GM19351 (cell line): ENCODE measurements at regions not wholly inside any gene's neighbourhood (a gene's known extent, or its start where the extent isn't known, plus 50 kb on each side); places are given as distances from the start of the nearest gene placed in this dataset.
A peak's percentile ranks its signal among the peaks of the same experiment; 100 is the strongest.

Experiments
- ATAC-seq: cut with Tn5 transposase; IDR thresholded peaks from one replicate; pipeline ENCODE4 v1.9.1; 2021; ENCODE audit warnings: mild to moderate bottlenecking, moderate library complexity; ENCODE audit not compliant: unreplicated experiment

DNA sequence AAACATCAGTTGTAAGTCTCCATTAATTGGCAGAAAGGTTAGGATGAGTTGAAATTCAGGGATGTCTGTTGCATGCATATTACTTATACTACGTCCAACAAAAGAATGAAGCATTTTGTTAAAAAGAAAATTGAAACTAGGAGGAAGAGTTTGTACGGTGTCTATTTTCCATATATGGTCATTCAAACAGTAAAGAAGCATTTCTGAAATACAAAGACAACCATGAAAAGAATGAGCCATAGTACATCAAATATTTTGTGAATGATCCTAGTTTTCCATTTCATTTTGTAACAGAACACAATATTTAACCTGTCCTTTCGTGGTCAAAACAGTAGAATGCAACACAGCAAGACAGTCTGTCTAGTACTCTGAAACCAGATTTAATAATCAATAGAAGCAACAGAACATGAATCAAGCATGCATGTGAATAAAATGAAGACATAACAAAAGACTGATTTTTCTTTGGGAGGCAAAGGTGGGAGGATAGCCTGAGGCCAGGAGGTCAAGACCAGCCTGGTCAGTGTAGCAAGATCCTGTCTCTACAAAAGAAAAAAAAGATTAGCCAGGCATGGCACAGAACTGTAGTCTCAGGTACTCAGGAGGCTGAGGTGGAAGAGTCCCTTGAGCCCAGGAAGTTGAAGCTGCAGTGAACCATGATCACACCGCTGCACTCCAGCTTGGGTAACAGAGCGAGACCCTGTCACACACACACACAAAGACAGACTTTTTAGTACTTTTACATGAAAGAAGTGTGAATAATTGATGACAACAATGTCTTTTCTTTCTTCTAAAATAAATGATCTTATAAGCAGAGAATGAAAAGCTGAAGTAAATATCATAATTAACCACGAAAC lies 156.0 kb downstream of the LRIG3 start:
- no peak for ATAC-seq

DNA sequence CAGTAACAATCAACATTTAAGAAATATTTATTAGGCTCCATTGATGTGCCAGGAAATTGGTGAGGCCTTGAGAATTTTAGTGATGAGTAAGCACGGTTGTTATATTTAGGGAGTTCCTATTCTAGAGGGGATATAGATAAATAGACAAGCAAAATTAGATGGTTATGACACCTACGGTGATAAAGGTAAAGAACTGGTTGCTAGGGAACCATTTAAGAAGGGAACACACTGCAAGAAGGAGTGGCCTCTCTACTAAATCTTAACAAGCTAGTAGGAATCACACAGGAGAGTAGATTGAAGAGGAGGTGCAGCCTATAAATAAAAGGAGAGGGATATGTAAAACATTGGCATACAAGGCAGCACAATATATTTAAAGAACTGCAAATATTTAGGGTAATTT lies 155.2 kb downstream of the LRIG3 start:
- ATAC-seq: no peak

DNA sequence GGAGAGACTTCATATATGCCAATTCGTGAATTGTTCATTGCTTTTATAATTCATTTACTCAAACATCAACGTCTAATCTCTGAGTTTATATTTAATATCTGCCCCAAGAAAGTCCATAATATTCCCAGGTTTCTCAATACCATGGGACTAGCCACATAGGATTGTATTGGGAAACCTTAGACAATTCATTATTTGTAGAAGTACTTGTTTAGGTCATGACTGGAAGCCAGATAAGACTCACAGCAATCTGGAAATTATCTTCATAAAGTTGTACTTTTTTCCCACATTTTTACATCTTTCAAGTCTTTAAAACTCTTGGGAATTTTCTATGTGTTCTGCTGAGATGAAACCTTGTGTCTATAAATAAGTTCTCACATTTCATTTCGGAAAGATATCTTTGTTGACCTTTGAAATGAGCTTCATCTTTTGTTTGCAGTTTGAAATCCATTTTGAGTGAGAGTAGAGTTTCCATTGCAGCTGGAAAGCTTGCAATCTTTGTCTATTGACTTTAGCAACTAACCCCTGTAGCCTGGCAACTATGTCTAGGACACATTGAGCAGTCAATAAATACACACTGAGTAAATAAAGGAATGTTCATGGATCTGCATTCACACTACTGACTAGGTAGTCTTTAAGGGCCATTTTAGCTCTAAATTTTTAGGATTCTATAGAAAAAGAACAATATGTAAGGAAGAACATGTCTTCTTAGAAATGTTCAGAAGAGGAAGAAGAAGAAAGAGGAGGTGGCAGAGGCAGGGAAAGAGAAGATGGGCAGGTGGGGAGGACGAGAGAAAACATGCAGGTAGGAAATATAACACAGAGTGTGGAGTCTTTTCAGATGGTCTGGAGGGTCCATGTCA lies 154.4 kb downstream of the LRIG3 start:
- no peak for ATAC-seq

DNA sequence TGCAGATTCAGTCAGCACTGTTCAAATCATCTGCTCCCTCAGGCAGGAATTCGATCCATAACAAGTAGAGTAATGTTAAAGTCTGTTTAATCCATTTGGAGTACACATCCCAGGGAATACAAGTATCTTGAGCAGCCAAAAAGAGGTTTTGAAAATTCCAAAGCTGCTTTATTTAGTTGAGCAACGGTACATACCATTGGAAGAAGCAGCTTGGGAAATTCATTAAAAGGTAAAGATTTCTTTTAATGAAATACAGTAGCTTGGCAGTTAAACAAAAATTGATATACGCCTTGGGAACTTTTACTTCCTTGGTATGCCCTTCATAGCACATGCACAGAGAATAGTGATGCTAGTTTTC lies 153.8 kb downstream of the LRIG3 start:
- ATAC-seq: no peak

DNA sequence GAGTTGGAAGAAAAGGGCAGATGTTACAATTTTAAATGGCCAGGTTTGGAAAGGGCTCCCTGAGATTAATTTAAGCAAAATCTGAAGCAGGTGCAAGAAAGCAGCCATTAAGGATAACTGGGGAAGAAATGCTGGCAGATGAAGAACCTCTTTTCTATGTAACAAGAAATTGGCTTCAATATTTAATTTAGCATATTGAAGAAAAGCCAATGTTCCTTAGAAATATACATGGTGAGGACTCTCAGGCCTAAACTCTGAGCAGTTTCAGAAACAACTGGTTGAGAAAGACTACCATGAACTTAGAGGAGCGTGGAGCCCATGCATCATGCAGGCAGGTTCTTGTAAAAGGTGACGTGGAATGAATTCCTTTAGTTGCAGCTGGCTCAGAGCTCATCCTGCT lies 152.8 kb downstream of the LRIG3 start:
- no peak for ATAC-seq

DNA sequence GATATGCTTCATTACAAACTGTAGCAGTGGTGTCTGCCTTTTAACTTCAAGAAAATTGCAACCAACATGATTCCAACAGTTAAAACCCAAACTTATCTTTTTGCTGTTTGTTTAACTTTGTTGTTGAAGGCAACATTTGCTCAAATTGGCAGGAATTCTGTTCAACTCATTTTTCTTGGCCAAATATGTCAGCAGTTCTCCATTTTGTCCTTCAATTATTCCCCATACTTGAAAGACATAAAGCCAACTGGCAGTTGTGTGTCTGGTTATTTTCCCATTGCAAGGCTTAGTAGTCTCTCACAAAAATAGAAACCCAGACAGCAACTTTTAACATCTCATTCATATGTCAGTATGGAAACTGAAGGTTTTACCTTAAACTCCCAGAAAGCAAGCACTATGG lies 146.3 kb downstream of the LRIG3 start:
- ATAC-seq: no peak

DNA sequence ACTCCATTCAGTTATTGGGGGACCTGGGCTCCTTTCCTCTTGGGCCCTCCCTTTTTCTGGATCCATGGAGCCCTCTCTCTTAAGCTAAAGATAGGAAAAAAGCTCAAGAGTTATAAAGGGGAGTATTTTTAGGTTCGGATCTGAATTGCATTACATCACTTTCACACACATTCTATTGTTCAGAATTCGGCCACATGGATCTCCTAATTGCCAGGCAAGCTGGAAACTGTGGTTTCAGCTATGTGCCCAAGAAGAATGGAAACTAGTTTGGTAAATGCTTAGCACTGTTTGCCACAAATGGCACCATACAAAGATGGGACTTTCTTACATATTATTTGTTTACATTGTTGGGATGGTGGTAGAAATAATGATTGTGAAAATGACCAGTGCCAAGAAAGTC lies 145.6 kb downstream of the LRIG3 start:
- no peak for ATAC-seq

DNA sequence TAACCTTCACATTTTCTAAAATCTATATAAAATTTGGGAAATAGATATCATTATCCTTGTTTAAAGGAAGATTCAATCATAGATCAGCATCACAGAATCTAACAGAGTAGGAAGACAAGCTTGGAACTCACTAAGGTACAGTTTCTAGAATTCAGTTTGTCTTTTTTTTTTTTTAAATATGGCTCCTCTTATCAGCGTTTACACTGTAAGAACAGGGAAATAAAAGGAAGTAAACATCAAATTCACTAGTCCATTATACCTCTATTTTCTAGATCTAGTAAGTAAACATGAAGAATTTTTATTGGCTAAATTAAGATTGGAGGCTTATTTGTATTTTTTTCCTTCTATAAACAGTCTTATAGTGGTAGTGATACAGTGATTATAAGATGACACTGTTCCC lies 144.9 kb downstream of the LRIG3 start:
- no peak for ATAC-seq

DNA sequence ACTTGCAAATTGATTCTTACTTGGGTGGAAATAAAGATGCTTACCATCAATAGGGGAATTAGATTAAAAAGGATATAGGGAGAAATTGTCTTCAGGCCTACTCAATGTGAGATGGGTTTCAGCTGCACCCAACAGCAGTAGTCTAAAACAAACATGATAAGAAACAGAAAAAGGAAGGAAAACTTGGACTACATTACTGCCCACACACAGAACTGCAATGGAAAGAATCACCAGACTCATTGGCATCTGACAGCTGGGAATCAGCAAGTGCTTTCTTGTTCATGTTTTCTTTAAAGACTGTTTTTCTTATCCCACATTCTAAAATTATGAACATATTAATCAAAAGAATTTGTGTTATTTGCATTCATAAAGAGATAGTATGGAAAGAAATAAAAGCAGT lies 144.2 kb downstream of the LRIG3 start:
- no peak for ATAC-seq

DNA sequence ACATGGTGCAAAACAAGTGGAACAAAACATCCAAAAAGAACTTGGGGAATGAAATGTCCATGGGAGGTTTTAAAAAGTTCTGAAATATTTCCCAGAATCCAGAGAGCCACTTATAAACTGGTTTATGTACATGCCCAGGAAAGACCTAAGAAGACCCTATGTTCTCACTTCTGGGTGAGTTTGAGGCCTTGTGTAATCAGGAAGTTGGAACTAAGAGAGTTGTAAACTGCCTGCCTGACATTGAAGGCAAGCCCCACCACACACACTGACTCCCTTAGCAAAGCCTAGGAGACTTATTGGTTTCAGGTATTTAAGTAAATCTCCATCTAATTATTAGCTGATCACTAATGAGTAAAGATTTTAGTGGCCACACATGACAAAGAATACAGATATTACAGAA lies 142.5 kb downstream of the LRIG3 start:
- no peak for ATAC-seq

DNA sequence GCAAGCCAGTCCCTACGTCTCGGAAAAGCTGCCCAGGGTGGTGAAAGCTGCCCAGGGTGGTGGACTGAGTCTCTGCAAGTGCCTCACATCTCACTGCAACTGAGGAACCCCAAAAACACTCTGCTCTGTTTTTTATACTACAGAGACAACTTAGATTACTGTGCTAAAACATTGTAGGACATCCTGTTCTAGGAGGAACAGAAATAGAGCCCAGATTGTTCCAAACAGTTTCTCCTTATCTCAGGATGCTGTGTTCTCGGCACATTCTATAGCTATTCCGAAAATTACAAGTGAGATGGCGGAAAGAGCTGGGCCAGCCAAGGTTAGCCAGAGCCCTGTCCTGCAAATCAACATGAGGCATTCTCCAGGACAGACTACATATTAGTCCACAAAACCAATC lies 138.7 kb downstream of the LRIG3 start:
- no peak for ATAC-seq

DNA sequence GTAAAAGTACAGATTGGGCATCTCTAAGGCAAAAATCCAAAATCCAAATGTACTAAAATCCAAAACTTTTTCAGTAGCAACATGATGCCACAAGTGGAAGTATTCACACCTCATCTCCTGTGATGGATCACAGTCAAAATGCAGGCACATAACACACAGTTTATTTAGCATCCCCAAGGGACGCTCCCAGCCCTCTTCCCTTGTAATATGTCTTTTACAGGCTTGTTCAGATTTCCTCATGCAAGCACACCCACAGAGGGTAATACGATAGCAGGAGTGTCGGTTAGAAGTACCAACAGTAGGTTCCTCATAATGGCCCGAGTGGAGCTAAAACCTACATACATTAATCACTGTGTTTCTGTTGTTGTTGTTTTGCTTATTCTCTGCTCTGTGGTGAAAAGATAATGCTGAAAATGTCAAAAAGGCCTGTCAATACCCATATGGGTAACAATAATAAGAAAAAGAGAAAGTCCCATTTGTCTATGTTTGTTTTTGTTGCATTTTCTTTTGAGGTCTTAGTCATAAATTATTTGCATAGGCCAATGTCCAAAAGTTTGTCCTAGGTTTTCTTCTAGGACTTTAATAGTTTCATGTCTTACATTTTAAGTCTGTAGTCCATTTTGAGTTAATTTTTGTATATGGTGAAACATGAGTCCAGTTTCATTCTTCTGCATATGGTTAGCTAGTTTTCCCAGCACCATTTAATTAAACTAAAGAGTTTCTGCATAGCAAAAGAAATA lies 133.1 kb downstream of the LRIG3 start:
- no peak for ATAC-seq

DNA sequence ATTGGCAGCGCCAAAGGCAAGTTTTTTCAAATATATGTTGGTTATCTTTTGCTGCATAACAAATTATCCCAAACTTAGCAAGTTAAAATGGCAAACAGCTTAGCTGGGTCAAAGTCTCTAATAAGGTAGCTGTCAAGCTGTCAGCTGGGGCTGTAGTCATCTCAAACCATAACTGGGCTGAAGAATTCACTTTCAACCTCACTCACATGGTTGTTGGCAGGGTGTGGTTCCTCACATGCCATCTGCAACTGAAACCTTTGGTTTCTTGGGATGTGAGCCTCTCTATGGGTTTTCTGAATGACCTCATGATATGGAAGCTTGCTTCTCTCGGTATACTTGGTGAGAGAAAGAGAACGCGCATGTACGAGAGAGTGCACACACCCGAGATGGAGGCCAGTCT lies 125.4 kb downstream of the LRIG3 start:
- no peak for ATAC-seq

DNA sequence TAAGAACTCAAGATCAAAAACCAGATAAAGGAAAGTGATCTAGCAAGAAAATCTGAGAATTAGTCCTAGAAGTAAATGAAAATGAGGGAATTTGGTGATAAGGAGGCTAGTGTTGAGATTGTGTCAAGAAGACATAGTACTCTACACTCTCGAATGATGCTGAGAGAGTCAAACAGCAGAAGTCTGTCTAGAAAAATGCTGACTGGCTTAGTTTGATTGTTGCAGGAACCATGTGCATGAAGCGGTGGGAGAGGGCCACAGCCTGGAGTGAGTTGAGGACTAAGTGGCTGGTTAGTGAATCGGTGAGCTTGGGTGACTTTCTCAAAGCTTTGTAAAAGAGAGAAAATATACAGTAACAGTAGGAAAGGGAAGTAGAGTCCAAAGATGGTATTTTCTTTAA lies 124.5 kb downstream of the LRIG3 start:
- ATAC-seq: no peak

DNA sequence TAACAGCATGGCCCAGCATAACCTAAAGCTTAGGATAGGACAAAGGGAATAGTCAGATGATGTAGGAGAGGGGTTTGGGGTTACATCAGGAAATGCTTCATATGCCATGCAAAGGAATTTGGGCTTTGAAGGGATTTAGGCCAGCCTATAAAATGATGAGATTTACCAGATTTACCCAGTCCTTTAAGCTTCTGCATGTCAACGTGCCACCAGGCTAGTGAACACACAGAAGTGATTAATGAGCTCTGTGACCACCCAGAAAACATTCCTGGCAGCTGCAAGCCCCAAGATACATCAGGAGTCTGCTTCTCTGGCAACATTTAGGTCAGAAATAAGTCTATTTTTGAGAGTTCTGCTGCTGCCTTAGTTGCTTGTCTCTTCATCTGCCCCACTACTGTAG lies 118.3 kb downstream of the LRIG3 start:
- ATAC-seq: no peak

DNA sequence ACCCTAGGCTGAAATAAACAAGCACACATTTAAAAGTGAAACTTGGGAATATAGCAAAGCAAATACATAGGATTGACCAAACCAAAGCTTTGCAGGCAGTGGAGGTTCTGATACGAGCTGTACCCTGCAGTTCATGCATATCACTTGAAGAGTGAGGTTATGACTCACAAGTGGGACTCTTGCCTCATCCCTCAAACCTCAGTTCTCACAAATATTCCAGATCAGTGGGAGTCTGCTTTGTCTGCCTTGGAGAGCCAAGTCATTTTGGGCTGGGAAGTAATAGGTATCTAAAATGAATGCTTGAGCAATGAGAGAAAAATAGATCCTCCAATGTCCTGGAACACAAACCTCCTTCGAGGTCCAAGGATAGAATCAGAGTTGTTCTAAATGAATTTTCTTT lies 116.4 kb downstream of the LRIG3 start:
- ATAC-seq: no peak

DNA sequence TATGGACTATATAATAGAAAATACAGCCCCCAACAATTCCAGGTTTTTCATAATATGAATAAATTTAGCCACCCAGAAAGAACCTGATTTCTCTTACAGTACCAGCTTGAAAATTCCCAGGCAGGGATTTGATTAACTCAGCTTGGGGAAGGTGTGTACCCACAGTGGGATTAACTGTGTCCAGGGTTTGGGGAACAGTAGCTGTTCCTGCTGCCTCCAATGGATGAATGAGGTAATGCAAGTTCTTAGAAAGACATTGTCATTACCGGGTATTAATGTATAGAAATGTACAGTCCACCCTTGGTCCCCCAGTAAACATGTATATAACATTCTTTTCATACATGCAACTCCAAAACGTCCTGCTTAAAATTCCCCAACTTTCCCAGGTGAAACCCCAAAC lies 115.6 kb downstream of the LRIG3 start:
- peak; percentile 94 for ATAC-seq

DNA sequence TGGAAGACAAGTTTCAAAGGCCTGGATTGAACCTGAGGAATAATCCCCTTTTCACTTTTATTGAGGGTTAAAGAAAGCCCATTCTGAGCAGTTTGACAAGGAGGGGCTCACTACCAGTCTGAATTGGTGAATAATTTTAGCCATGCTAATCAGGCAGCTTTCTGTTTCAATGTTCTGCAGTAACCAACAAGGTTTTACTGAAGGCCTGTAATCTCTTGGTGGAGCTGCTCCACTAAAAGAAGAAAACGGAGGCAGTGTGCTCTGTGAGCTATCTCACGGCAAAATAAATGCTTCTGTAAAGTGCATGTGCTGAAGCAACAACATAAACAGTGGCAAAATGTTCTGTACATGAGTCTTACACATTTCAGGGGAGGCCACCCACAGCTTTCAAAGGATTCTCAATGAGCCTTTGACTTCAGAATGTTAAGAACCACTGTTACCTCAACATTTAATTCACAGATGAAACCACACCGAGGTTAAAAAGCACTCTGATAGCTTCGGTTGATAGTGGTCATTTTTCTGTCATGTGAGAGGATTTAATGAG lies 111.2 kb downstream of the LRIG3 start:
- no peak for ATAC-seq

DNA sequence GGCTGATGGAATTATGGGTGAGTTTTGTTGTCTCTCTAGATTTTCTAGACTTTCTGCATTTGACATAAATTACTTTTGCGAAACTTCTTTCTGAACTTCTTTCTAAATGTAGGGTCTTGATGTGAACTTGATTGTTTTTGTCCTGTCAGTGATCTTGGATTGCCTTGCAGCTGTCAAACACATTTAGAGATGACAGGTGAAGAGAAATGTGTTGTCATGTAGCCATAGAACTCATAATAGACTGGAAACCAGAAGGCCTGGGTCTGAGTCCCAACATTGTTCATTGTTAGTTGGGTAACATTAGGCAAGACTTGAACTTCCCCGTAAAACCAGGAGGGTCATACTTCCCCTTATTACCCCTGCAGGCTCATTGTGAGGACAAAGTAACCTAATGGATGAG lies 109.0 kb downstream of the LRIG3 start:
- no peak for ATAC-seq

DNA sequence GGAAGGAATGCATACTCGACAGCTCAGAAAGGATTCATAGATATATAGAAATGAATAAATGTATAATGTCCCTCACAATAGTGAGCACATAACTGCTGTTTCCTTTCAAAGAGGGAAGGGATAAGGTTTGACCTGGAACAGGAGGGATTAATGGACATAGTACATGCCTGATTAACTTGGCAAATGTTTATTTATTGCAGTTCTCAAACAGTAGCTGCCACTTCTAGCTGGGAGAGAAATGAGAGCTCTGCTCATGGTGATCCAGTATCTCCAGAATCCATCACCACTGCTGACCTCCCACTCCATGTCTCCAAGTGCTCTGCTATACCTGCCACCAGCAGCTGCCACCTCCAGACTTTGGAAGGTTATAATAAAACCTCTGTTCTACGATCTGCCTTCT lies 108.1 kb downstream of the LRIG3 start:
- no peak for ATAC-seq

DNA sequence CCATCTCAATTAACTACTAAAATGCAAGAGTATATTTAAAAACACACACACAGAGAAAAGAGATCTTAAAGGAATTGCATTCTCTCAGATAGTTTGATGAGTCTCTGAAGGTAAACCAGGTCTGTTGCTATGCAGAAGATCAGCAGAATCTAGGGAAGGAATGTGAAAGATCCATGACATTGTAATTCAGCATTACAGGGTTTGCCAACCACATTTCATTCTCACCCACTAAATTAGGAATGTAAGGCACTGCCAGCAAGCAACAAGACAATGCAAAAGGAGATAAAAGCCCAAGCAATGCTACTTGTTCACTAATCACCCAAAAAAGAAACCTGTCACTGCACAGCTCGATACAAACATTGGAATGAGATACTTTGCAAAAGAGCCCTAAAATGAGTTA lies 106.3 kb downstream of the LRIG3 start:
- ATAC-seq: no peak
